HEK293 (cell line): ENCODE measurements at regions not wholly inside any gene's neighbourhood (a gene's known extent, or its start where the extent isn't known, plus 50 kb on each side); places are given as distances from the start of the nearest gene placed in this dataset.

ENCODE experiments used
- CTCF ChIP-seq: fragments of 450-650 bp; formaldehyde crosslinking; IDR thresholded peaks from 2 replicates; pipeline ENCODE4 v1.5.1; 2016; ENCODE audit warnings: missing biosample characterization, missing genetic modification characterization
- OVOL3 ChIP-seq: fragments of 450-650 bp; formaldehyde crosslinking; IDR thresholded peaks from 2 replicates; pipeline ENCODE4 v1.5.1; 2016; ENCODE audit warnings: missing biosample characterization, missing genetic modification characterization
- RBAK ChIP-seq: fragments of 450-650 bp; formaldehyde crosslinking; IDR thresholded peaks from 2 replicates; pipeline ENCODE4 v1.5.1; 2016; ENCODE audit warnings: missing biosample characterization, missing genetic modification characterization
- WT1 ChIP-seq: fragments of 450-650 bp; formaldehyde crosslinking; IDR thresholded peaks from 2 replicates; pipeline ENCODE4 v1.5.1; 2016; ENCODE audit warnings: missing biosample characterization, missing genetic modification characterization
- ZNF133 ChIP-seq: fragments of 450-650 bp; formaldehyde crosslinking; IDR thresholded peaks from 2 replicates; pipeline ENCODE4 v1.5.1; 2016; ENCODE audit warnings: missing biosample characterization, missing genetic modification characterization
- ZNF146 ChIP-seq: fragments of 450-650 bp; formaldehyde crosslinking; IDR thresholded peaks from 2 replicates; pipeline ENCODE4 v1.5.1; 2016; ENCODE audit warnings: missing biosample characterization, missing genetic modification characterization
- ZNF175 ChIP-seq: fragments of 450-650 bp; formaldehyde crosslinking; IDR thresholded peaks from 2 replicates; pipeline ENCODE4 v1.5.1; 2016; ENCODE audit warnings: missing biosample characterization, missing genetic modification characterization
- ZNF274 ChIP-seq, 2 experiments: fragments of 200-500 bp in 1 of 2; fragments of 450-650 bp in 1 of 2; sonication (Bioruptor generic) in 1 of 2; formaldehyde crosslinking in 1 of 2; IDR thresholded peaks; 2 replicates each; pipeline versions ENCODE4 v1.5.1 to v1.6.1; 2014 to 2016; ENCODE audit warnings: borderline replicate concordance in 1 of 2, inconsistent platforms in 1 of 2, low read length in 1 of 2, missing biosample characterization in 1 of 2, missing genetic modification characterization in 1 of 2
- ZNF660 ChIP-seq: fragments of 450-650 bp; IDR thresholded peaks from 2 replicates; pipeline ENCODE4 v1.5.1; 2018; ENCODE audit warnings: missing biosample characterization, mild to moderate bottlenecking, missing genetic modification characterization
- TF ChIP-seq, protein P1 (sequence below): fragments of 450-650 bp; formaldehyde crosslinking; IDR thresholded peaks from 2 replicates; pipeline ENCODE4 v1.5.1; 2016; ENCODE audit warnings: missing biosample characterization, missing genetic modification characterization

GRCh38 chr2:37489041-37489456 lies 144.6 kb downstream of the QPCT start:
- TF ChIP-seq CTCF (tag by site-specific recombination): no peak
- TF ChIP-seq, protein P1, sequence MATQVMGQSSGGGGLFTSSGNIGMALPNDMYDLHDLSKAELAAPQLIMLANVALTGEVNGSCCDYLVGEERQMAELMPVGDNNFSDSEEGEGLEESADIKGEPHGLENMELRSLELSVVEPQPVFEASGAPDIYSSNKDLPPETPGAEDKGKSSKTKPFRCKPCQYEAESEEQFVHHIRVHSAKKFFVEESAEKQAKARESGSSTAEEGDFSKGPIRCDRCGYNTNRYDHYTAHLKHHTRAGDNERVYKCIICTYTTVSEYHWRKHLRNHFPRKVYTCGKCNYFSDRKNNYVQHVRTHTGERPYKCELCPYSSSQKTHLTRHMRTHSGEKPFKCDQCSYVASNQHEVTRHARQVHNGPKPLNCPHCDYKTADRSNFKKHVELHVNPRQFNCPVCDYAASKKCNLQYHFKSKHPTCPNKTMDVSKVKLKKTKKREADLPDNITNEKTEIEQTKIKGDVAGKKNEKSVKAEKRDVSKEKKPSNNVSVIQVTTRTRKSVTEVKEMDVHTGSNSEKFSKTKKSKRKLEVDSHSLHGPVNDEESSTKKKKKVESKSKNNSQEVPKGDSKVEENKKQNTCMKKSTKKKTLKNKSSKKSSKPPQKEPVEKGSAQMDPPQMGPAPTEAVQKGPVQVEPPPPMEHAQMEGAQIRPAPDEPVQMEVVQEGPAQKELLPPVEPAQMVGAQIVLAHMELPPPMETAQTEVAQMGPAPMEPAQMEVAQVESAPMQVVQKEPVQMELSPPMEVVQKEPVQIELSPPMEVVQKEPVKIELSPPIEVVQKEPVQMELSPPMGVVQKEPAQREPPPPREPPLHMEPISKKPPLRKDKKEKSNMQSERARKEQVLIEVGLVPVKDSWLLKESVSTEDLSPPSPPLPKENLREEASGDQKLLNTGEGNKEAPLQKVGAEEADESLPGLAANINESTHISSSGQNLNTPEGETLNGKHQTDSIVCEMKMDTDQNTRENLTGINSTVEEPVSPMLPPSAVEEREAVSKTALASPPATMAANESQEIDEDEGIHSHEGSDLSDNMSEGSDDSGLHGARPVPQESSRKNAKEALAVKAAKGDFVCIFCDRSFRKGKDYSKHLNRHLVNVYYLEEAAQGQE (tag by site-specific recombination): no peak
- no peak for TF ChIP-seq ZNF133 (tag by site-specific recombination)
- no peak for TF ChIP-seq ZNF146 (tag by site-specific recombination)
- TF ChIP-seq ZNF175 (tag by site-specific recombination): no peak
- no peak for TF ChIP-seq WT1 (tag by site-specific recombination)
- TF ChIP-seq ZNF660 (tag by site-specific recombination): no peak
- TF ChIP-seq RBAK (tag by site-specific recombination): no peak
- no peak for TF ChIP-seq OVOL3 (tag by site-specific recombination)
- TF ChIP-seq ZNF274 (IDR thresholded peaks at IDR 0.05; ENCODE audit: low read length): no peak
- TF ChIP-seq ZNF274 (tag by site-specific recombination; IDR thresholded peaks at IDR 0.05; ENCODE audit: borderline replicate concordance): no peak
